OCI-LY3 (cell line): ENCODE measurements at regions not wholly inside any gene's neighbourhood (a gene's known extent, or its start where the extent isn't known, plus 50 kb on each side); places are given as distances from the start of the nearest gene placed in this dataset.

ENCODE experiments used
- EZH2phosphoT487 ChIP-seq: fragments of 200-600 bp; shearing (Covaris generic); IDR thresholded peaks from 2 replicates; pipeline ENCODE4 v1.6.1; 2018; ENCODE audit warnings: antibody characterized with exemption, mixed run types, low read depth
- TF ChIP-seq, protein P1 (sequence below): fragments of 200-600, 300-600 bp; sonication (generic); IDR thresholded peaks from 2 replicates; pipeline ENCODE4 v1.5.1; 2014; ENCODE audit warnings: antibody characterized with exemption, low read length, low read depth

DNA sequence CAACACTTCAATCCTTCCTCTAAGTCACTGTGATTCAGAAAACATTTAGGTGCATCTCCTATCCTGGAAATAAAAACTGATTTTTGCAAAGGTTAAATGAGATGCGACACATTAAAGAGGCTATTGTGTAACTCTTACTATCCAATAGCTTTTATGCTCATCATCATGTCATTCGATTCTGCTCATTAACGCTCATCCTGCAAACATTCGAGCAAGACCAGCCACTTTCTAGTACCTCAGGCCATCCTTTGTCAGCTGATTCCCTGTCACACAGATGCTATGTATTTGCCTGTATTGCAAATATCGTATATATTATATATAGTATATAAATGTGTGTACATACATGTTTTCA, 131.6 kb downstream of the TLR5 start:
- TF ChIP-seq EZH2phosphoT487 = no peak
- TF ChIP-seq, protein P1, sequence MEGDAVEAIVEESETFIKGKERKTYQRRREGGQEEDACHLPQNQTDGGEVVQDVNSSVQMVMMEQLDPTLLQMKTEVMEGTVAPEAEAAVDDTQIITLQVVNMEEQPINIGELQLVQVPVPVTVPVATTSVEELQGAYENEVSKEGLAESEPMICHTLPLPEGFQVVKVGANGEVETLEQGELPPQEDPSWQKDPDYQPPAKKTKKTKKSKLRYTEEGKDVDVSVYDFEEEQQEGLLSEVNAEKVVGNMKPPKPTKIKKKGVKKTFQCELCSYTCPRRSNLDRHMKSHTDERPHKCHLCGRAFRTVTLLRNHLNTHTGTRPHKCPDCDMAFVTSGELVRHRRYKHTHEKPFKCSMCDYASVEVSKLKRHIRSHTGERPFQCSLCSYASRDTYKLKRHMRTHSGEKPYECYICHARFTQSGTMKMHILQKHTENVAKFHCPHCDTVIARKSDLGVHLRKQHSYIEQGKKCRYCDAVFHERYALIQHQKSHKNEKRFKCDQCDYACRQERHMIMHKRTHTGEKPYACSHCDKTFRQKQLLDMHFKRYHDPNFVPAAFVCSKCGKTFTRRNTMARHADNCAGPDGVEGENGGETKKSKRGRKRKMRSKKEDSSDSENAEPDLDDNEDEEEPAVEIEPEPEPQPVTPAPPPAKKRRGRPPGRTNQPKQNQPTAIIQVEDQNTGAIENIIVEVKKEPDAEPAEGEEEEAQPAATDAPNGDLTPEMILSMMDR = no peak
